Keratinocyte (primary cell): ENCODE measurements at regions not wholly inside any gene's neighbourhood (a gene's known extent, or its start where the extent isn't known, plus 50 kb on each side); places are given as distances from the start of the nearest gene placed in this dataset.

Experiments
- DNase-seq: peaks from one replicate; pipeline ENCODE4 v3.0.0-alpha.2; 2011; ENCODE audit warnings: low read depth, missing footprints, low spot score
- FAIRE-seq: peaks from 2 replicates; lab custom pipeline; 2011; peaks lifted over from hg19 to GRCh38; lab: Jason Lieb, UNC
- H2AFZ ChIP-seq: 2 replicates; pipeline ENCODE4 v1.6.0; 2012; ENCODE audit warnings: low read length, control low read depth, inconsistent platforms; ENCODE audit not compliant: control insufficient read depth
- H3K27ac ChIP-seq: 2 replicates; pipeline ENCODE4 v1.5.1; 2011; ENCODE audit warnings: low read length; ENCODE audit not compliant: control insufficient read depth, insufficient read depth
- H3K27me3 ChIP-seq: 3 replicates; pipeline ENCODE4 v1.6.0; 2011; ENCODE audit warnings: low read length; ENCODE audit not compliant: control insufficient read depth, insufficient read depth; ENCODE audit errors: extremely low read depth
- H3K36me3 ChIP-seq, 2 experiments: 2 replicates in 1 of 2; 3 replicates in 1 of 2; pipeline ENCODE4 v1.5.1; 2011; ENCODE audit warnings: low read length in 2 of 2, mild to moderate bottlenecking in 1 of 2; ENCODE audit not compliant: control insufficient read depth in 2 of 2, insufficient read depth in 2 of 2; ENCODE audit errors: extremely low read depth in 1 of 2
- H3K4me1 ChIP-seq: 3 replicates; pipeline ENCODE4 v1.5.1; 2011; ENCODE audit warnings: low read length; ENCODE audit not compliant: control insufficient read depth, insufficient read depth; ENCODE audit errors: extremely low read depth
- H3K4me2 ChIP-seq: 3 replicates; pipeline ENCODE4 v1.6.0; 2011; ENCODE audit warnings: low read depth, low read length; ENCODE audit not compliant: control insufficient read depth, insufficient read depth; ENCODE audit errors: extremely low read depth
- H3K4me3 ChIP-seq, 3 experiments: fragments of 200-600 bp in 1 of 3; sonication (generic) in 1 of 3; 2 replicates in 2 of 3; 3 replicates in 1 of 3; pipeline ENCODE4 v1.5.1; 2011 to 2016; ENCODE audit warnings: low read length in 3 of 3, mild to moderate bottlenecking in 3 of 3, control low read depth in 2 of 3, inconsistent platforms in 1 of 3, low read depth in 1 of 3, mixed read lengths in 1 of 3, mixed run types in 1 of 3, moderate library complexity in 1 of 3; ENCODE audit not compliant: control insufficient read depth in 2 of 3, insufficient read depth in 2 of 3; ENCODE audit errors: extremely low read depth in 1 of 3
- H3K79me2 ChIP-seq: 2 replicates; pipeline ENCODE4 v1.6.0; 2012; ENCODE audit warnings: low read length; ENCODE audit not compliant: control insufficient read depth, insufficient read depth
- H3K9ac ChIP-seq: 3 replicates; pipeline ENCODE4 v1.6.0; 2011; ENCODE audit warnings: low read length; ENCODE audit not compliant: control insufficient read depth, insufficient read depth; ENCODE audit errors: extremely low read depth
- H3K9me1 ChIP-seq: 3 replicates; pipeline ENCODE4 v1.6.0; 2011; ENCODE audit warnings: low read length; ENCODE audit not compliant: control insufficient read depth, insufficient read depth; ENCODE audit errors: extremely low read depth
- H3K9me3 ChIP-seq: 2 replicates; pipeline ENCODE4 v1.5.1; 2012; ENCODE audit warnings: low read depth, low read length; ENCODE audit not compliant: control insufficient read depth
- H4K20me1 ChIP-seq: 3 replicates; pipeline ENCODE4 v1.6.0; 2011; ENCODE audit warnings: low read length; ENCODE audit not compliant: control insufficient read depth, insufficient read depth; ENCODE audit errors: extremely low read depth
- CTCF ChIP-seq, 3 experiments: IDR thresholded peaks in 1 of 3; conservative IDR thresholded peaks in 1 of 3; optimal IDR thresholded peaks in 1 of 3; 2 replicates in 2 of 3; 3 replicates in 1 of 3; pipeline versions ENCODE3 to v1.5.1; 2011; ENCODE audit warnings: low read length in 3 of 3, mild to moderate bottlenecking in 3 of 3, moderate library complexity in 2 of 3, control low read depth in 1 of 3, inconsistent platforms in 1 of 3; ENCODE audit not compliant: insufficient read depth in 2 of 3; ENCODE audit errors: extremely low read depth in 1 of 3
- EZH2 ChIP-seq: IDR thresholded peaks from one replicate; pipeline ENCODE4 v1.6.1; 2012; ENCODE audit warnings: inconsistent platforms, mild to moderate bottlenecking, low read length, moderate library complexity
- dilution Hi-C: fragments of 300-500 bp; cut with MboI; formaldehyde crosslinking; loops from one replicate; pipeline ENCODE4 v1.7.0; 2020; ENCODE audit warnings: low sequenced_read_pairs; ENCODE audit not compliant: extremely low pct_ligation_motif_present

- FAIRE-seq, result no peak
- Histone ChIP-seq H3K9me1 (no peaks in the 10 kb centered on the region), H3K4me3 (no peak overlapping the region), H4K20me1 (no peaks in the 10 kb centered on the region), H3K9ac (no peak overlapping the region), H3K36me3 (no peaks in the 10 kb centered on the region), H3K79me2 (no peaks in the 10 kb centered on the region), H3K4me1 (no peaks in the 10 kb centered on the region), H3K9me3 (peaks cover 9% of the 10 kb centered on the region), H3K4me2 (no peak overlapping the region), H3K27ac (no peak overlapping the region), H2AFZ (no peak overlapping the region), H3K27me3 (no peaks in the 10 kb centered on the region)
- dilution Hi-C loops, result no loop called here
- no peak for DNase-seq
- TF ChIP-seq CTCF (optimal IDR thresholded peaks at IDR 0.05 in 1 of 3, IDR thresholded peaks at IDR 0.05 in 1 of 3, conservative IDR thresholded peaks at IDR 0.05 in 1 of 3; ENCODE audit: extremely low read depth in 1 of 3, insufficient read depth in 2 of 3, low read length in 3 of 3) (no peak), EZH2 (no peak)
Observed at GRCh38 chr22:49088801-49089791, 738.6 kb downstream of the BRD1 start.

- DNase-seq (no peak), FAIRE-seq (no peak)
- Histone ChIP-seq H3K79me2 (no peaks in the 10 kb centered on the region), H2AFZ (no peak overlapping the region), H3K9me3 (peaks cover 9% of the 10 kb centered on the region), H3K9ac (no peak overlapping the region), H3K4me1 (no peaks in the 10 kb centered on the region), H3K36me3 (no peaks in the 10 kb centered on the region), H3K27me3 (no peaks in the 10 kb centered on the region), H3K9me1 (no peaks in the 10 kb centered on the region), H3K4me2 (no peak overlapping the region), H3K4me3 (no peak overlapping the region), H4K20me1 (no peaks in the 10 kb centered on the region), H3K27ac (no peak overlapping the region)
- dilution Hi-C loops, result no loop called here
- no peak for TF ChIP-seq EZH2
- TF ChIP-seq CTCF (optimal IDR thresholded peaks at IDR 0.05 in 1 of 3, IDR thresholded peaks at IDR 0.05 in 1 of 3, conservative IDR thresholded peaks at IDR 0.05 in 1 of 3; ENCODE audit: extremely low read depth in 1 of 3, insufficient read depth in 2 of 3, low read length in 3 of 3), result no peak
Observed at GRCh38 chr22:49087716-49088601, 739.7 kb downstream of the BRD1 start.
